ENCODE measurements at regions not wholly inside any gene's neighbourhood (a gene's known extent, or its start where the extent isn't known, plus 50 kb on each side); places are given as distances from the start of the nearest gene placed in this dataset.

DNA sequence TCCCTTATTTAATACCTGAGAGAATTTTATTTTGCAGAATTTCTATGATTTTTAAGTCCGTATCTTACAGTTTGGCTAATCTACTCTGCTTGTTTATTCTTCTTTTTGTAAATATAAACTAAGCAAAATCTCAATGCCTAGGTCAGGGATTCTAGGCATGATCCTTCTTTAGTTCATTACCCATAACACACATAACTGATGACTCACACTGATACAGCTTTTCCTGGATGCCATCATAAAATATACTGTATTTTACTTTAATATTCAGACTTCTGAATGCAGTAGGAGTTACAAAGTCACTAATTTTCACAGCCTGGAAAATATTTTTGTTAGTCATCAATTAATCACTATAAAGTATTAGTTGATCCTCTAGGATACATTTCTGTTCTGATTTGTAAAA, 898.2 kb upstream of the RAG2 start:
- TF ChIP-seq, protein P1, sequence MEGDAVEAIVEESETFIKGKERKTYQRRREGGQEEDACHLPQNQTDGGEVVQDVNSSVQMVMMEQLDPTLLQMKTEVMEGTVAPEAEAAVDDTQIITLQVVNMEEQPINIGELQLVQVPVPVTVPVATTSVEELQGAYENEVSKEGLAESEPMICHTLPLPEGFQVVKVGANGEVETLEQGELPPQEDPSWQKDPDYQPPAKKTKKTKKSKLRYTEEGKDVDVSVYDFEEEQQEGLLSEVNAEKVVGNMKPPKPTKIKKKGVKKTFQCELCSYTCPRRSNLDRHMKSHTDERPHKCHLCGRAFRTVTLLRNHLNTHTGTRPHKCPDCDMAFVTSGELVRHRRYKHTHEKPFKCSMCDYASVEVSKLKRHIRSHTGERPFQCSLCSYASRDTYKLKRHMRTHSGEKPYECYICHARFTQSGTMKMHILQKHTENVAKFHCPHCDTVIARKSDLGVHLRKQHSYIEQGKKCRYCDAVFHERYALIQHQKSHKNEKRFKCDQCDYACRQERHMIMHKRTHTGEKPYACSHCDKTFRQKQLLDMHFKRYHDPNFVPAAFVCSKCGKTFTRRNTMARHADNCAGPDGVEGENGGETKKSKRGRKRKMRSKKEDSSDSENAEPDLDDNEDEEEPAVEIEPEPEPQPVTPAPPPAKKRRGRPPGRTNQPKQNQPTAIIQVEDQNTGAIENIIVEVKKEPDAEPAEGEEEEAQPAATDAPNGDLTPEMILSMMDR (IDR thresholded peaks at IDR 0.05; ENCODE audit: borderline replicate concordance, control extremely low read depth, extremely low read depth, insufficient read depth, missing control alignments): no peak
- in situ Hi-C loops (cut with MboI; ENCODE audit: low sequenced_read_pairs, unreplicated experiment): no loop called here
- DNase-seq (ENCODE audit: low spot score): no peak

DNA sequence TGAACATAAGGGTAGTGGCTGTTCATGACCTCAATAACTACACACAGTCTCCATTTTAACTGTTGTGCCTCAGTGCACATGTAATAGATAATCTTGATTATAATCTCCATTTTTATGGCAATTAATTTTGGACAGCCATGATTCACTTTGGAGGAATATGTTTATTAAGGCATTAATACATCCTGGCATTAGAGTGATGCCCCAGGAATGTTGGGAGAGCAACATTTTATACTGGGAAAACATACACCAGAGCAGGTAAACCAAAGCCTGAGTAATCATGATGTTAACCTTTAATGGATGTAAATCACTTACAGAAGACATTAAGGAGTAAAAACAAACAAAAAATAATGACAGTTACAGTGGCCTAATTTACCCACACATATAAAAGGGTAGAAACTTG, 886.3 kb upstream of the RAG2 start:
- DNase-seq (ENCODE audit: low spot score): no peak
- TF ChIP-seq, protein P1 (IDR thresholded peaks at IDR 0.05; ENCODE audit: borderline replicate concordance, control extremely low read depth, extremely low read depth, insufficient read depth, missing control alignments): no peak
- in situ Hi-C loops (cut with MboI; ENCODE audit: low sequenced_read_pairs, unreplicated experiment): no loop called here

DNA sequence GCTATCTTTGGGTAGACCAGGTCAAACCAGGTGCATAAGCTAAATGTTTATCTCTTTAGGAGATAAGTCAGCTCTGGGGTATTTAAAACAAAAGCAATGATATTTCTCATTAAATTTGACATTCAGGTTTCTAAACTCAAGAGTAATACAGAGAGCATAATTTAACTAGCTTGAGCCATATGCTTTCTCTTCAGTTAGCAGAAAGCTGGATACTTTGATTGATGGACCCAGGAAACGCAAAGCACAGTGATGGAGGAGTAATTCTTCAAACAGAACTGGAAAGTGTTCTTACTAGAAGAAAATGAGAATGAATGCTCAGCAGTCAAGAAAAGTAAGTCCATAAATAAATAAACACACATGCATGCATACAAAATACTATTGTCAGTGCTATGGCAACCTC, 885.7 kb upstream of the RAG2 start:
- in situ Hi-C loops (cut with MboI; ENCODE audit: low sequenced_read_pairs, unreplicated experiment): no loop called here
- no peak for DNase-seq (ENCODE audit: low spot score)
- TF ChIP-seq, protein P1 (IDR thresholded peaks at IDR 0.05; ENCODE audit: borderline replicate concordance, control extremely low read depth, extremely low read depth, insufficient read depth, missing control alignments): no peak

DNA sequence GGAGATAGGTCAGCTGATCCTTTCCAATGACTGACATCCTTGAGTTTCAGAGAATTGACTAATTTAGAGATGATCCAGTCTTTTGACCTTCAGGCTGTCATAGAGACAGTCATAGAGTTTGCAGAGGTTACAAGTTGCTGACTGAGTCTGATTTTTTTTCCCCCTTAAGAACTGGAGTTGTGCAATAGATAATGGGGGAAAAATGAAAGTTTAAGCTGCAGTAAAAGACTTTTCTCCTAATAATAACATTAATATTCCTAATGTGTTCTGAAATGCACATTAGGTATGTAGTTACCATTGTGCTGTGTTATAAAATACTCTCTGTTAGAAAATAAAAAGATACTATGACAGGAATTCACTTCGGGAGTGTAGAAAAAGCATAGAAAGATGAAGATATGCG, 876.9 kb upstream of the RAG2 start:
- no peak for DNase-seq (ENCODE audit: low spot score)
- TF ChIP-seq, protein P1 (IDR thresholded peaks at IDR 0.05; ENCODE audit: borderline replicate concordance, control extremely low read depth, extremely low read depth, insufficient read depth, missing control alignments): no peak
- in situ Hi-C loops (cut with MboI; ENCODE audit: low sequenced_read_pairs, unreplicated experiment): no loop called here

DNA sequence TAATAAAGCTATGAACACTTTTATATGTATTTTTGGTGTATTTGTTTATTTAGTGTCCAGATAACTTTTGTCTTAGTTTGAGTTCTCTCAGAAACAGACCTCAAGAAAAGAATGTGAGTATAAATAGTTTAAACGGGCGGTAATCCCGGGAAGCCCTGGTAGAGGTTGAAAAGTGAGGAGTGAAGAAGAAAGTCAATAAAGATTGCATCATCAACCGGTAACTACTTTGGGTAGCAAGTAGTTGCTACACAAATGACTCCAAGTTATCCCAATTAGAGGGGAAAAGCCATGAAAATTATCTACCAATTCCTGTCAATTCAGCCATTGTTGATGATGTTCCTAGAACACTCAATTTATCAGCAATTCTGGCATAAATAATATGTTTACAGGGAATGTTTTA, 870.3 kb upstream of the RAG2 start:
- in situ Hi-C loops (cut with MboI; ENCODE audit: low sequenced_read_pairs, unreplicated experiment): no loop called here
- TF ChIP-seq, protein P1 (IDR thresholded peaks at IDR 0.05; ENCODE audit: borderline replicate concordance, control extremely low read depth, extremely low read depth, insufficient read depth, missing control alignments): no peak
- no peak for DNase-seq (ENCODE audit: low spot score)

DNA sequence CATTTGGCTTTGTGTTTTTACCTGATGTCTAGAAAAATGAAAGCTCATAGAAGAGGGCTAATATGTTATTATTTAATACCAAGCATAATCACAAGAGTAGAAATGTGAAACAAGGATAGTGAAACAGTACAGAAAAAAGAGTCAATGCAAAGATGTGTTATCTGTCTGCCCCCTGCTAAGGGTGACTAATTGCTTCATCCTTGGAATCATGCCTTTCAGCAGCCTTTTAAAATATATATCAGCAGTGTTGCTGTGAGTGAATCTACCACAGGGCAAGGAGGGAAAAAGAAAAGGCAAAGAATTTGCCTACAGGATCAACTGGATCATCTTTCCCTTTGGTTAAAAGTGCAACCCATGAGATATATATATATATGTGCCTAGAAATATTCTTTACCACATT, 867.2 kb upstream of the RAG2 start:
- DNase-seq (ENCODE audit: low spot score): no peak
- in situ Hi-C loops (cut with MboI; ENCODE audit: low sequenced_read_pairs, unreplicated experiment): no loop called here
- TF ChIP-seq, protein P1 (IDR thresholded peaks at IDR 0.05; ENCODE audit: borderline replicate concordance, control extremely low read depth, extremely low read depth, insufficient read depth, missing control alignments): no peak

DNA sequence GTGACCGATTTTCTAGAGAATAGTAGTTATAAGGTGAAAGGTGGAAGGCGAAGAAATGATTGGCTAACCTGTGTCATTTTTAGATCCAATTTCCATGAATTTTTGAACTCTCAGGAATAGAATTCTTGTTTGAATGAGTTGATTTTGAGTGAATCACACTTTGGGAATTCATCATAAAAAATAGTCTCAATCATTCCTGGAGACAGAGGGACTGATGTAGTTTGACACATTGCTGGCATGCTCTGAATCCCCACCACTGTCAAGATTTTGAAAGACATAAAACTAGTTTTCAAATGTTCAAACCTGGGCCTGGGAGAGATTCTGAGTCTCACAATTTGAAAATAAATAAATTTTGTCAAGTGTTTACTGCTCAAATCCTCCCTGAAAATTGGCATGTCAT, 861.4 kb upstream of the RAG2 start:
- no peak for DNase-seq (ENCODE audit: low spot score)
- TF ChIP-seq, protein P1 (IDR thresholded peaks at IDR 0.05; ENCODE audit: borderline replicate concordance, control extremely low read depth, extremely low read depth, insufficient read depth, missing control alignments): no peak

More for the DNA sequence above, 861.4 kb upstream of the RAG2 start:
- in situ Hi-C loops (cut with MboI; ENCODE audit: low sequenced_read_pairs, unreplicated experiment): no loop called here

Data from GM13976 (cell line).